Endothelial cell of umbilical vein (primary cell): ENCODE measurements at regions not wholly inside any gene's neighbourhood (a gene's known extent, or its start where the extent isn't known, plus 50 kb on each side); places are given as distances from the start of the nearest gene placed in this dataset.

ENCODE experiments used
- CTCF ChIP-seq, 2 donors: IDR thresholded peaks; 1 replicate in 1 of 2; 2 replicates in 1 of 2; pipeline ENCODE4 v1.5.1; 2011; ENCODE audit warnings: low read length in 2 of 2, mild to moderate bottlenecking in 2 of 2, moderate library complexity in 2 of 2, control low read depth in 1 of 2, inconsistent platforms in 1 of 2, low read depth in 1 of 2; ENCODE audit not compliant: insufficient read depth in 1 of 2; ENCODE audit errors: extremely low read depth in 1 of 2
- EZH2 ChIP-seq: IDR thresholded peaks from 2 replicates; pipeline ENCODE4 v1.6.1; 2012; ENCODE audit warnings: borderline replicate concordance, low read depth, mild to moderate bottlenecking, moderate library complexity, low read length, inconsistent platforms; ENCODE audit not compliant: severe bottlenecking

GRCh38 chr9:86816366-86816765, 130.9 kb downstream of the GAS1 start:
- no peak for TF ChIP-seq CTCF (IDR thresholded peaks at IDR 0.05; ENCODE audit: extremely low read depth in 1 of 2, insufficient read depth in 1 of 2, low read depth in 1 of 2, low read length in 2 of 2)
- no peak for TF ChIP-seq EZH2
